ENCODE measurements at regions not wholly inside any gene's neighbourhood (a gene's known extent, or its start where the extent isn't known, plus 50 kb on each side); places are given as distances from the start of the nearest gene placed in this dataset.
A peak's percentile ranks its signal among the peaks of the same experiment; 100 is the strongest.

DNA sequence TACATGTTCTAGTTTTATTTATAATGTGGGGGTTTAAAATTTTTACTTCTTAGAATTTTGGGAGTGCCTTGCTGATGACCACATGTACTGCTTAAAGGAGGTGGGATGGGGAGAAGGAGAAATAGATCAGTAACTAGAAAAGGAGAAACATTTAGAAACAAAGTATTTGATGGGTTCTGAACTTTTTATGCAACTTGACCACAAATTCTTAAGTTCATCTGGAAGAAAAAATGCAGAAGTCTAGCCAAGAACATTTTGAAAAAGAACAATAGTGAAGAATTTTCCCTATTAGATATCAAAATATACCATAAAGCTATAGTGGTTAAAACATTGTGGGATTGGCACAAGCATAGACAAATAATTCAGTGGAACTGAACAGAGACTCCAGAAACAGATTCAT is 73.3 kb upstream of the AMPD3 start:
- Histone ChIP-seq H3K4me1 (ENCODE audit: insufficient read depth, low read length) (peaks cover 11% of the 10 kb centered on the region), H3K4me2 (ENCODE audit: low read length) (no peak overlapping the region), H2AFZ (ENCODE audit: low read depth, low read length) (no peak overlapping the region), H3K4me3 (ENCODE audit: insufficient read depth, low read depth, low read length) (no peak overlapping the region), H3K9me3 (ENCODE audit: insufficient read depth, low read depth, low read length) (no peaks in the 10 kb centered on the region), H3K27ac (ENCODE audit: low read depth, low read length) (no peak overlapping the region), H4K20me1 (ENCODE audit: insufficient read depth, low read length) (no peaks in the 10 kb centered on the region), H3K27me3 (ENCODE audit: insufficient read depth, low read length) (peaks cover 2% of the 10 kb centered on the region), H3K9ac (ENCODE audit: low read length) (no peak overlapping the region), H3K36me3 (ENCODE audit: insufficient read depth, low read length) (no peaks in the 10 kb centered on the region), H3K79me2 (ENCODE audit: insufficient read depth, low read length) (no peaks in the 10 kb centered on the region)
- Mint-ChIP-seq H3K4me1 (ENCODE audit: low read depth, unreplicated experiment) (peaks cover 4% of the 10 kb centered on the region), H3K27me3 (ENCODE audit: low read depth, unreplicated experiment) (peaks cover 9% of the 10 kb centered on the region), H3K9me3 (ENCODE audit: unreplicated experiment) (no peaks in the 10 kb centered on the region), H3K27ac (ENCODE audit: unreplicated experiment) (no peak overlapping the region), H3K4me3 (ENCODE audit: unreplicated experiment) (no peak overlapping the region), H3K36me3 (ENCODE audit: low read depth, unreplicated experiment) (peaks cover 3% of the 10 kb centered on the region)
- FAIRE-seq (peak; percentile 82), DNase-seq (ENCODE audit: low read depth) (peak; percentile 74)
- no peak for TF ChIP-seq EZH2 (IDR thresholded peaks at IDR 0.05; ENCODE audit: insufficient read depth, low read length)
- TF ChIP-seq, protein P1, sequence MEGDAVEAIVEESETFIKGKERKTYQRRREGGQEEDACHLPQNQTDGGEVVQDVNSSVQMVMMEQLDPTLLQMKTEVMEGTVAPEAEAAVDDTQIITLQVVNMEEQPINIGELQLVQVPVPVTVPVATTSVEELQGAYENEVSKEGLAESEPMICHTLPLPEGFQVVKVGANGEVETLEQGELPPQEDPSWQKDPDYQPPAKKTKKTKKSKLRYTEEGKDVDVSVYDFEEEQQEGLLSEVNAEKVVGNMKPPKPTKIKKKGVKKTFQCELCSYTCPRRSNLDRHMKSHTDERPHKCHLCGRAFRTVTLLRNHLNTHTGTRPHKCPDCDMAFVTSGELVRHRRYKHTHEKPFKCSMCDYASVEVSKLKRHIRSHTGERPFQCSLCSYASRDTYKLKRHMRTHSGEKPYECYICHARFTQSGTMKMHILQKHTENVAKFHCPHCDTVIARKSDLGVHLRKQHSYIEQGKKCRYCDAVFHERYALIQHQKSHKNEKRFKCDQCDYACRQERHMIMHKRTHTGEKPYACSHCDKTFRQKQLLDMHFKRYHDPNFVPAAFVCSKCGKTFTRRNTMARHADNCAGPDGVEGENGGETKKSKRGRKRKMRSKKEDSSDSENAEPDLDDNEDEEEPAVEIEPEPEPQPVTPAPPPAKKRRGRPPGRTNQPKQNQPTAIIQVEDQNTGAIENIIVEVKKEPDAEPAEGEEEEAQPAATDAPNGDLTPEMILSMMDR (IDR thresholded peaks at IDR 0.05; ENCODE audit: insufficient read depth, low read depth, low read length) = no peak

DNA sequence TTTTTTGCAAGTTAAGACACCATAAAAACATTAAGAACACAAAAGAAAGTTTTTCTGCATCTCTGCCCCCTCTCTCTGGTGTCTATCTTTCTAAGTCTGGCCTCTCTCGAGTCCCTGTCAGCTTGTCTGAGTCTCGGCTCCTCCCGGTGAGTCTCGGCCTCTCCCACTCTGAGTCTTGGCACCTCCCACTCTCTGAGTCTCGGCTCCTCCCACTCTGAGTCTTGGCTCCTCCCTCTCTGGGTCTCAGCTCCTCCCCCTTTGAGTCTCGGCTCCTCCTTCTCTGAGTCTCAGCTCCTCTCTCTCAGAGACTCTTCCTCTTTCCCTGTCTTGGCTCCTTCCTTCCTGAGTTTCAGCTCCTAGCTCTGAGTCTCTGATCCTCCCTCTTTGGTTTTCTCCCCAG is 72.5 kb upstream of the AMPD3 start:
- H4K20me1 ChIP-seq (ENCODE audit: insufficient read depth, low read length) = no peaks in the 10 kb centered on the region
- no peak overlapping the region for H2AFZ ChIP-seq (ENCODE audit: low read depth, low read length)
- Mint-ChIP-seq H3K27me3 (ENCODE audit: low read depth, unreplicated experiment) (peaks cover 16% of the 10 kb centered on the region), H3K4me1 (ENCODE audit: low read depth, unreplicated experiment) (peaks cover 2% of the 10 kb centered on the region), H3K36me3 (ENCODE audit: low read depth, unreplicated experiment) (peaks cover 3% of the 10 kb centered on the region), H3K9me3 (ENCODE audit: unreplicated experiment) (no peaks in the 10 kb centered on the region), H3K4me3 (ENCODE audit: unreplicated experiment) (no peak overlapping the region), H3K27ac (ENCODE audit: unreplicated experiment) (no peak overlapping the region)
- H3K4me3 ChIP-seq (ENCODE audit: insufficient read depth, low read depth, low read length) = no peak overlapping the region
- H3K4me1 ChIP-seq (ENCODE audit: insufficient read depth, low read length) = peaks cover 17% of the 10 kb centered on the region
- no peak overlapping the region for H3K4me2 ChIP-seq (ENCODE audit: low read length)
- H3K27ac ChIP-seq (ENCODE audit: low read depth, low read length) = no peak overlapping the region
- TF ChIP-seq EZH2 (IDR thresholded peaks at IDR 0.05; ENCODE audit: insufficient read depth, low read length) = no peak
- TF ChIP-seq, protein P1 (IDR thresholded peaks at IDR 0.05; ENCODE audit: insufficient read depth, low read depth, low read length) = no peak
- no peaks in the 10 kb centered on the region for H3K79me2 ChIP-seq (ENCODE audit: insufficient read depth, low read length)
- no peak for DNase-seq (ENCODE audit: low read depth)
- no peak for FAIRE-seq
- no peak overlapping the region for H3K9ac ChIP-seq (ENCODE audit: low read length)
- H3K36me3 ChIP-seq (ENCODE audit: insufficient read depth, low read length) = no peaks in the 10 kb centered on the region
- H3K27me3 ChIP-seq (ENCODE audit: insufficient read depth, low read length) = peaks cover 2% of the 10 kb centered on the region
- no peaks in the 10 kb centered on the region for H3K9me3 ChIP-seq (ENCODE audit: insufficient read depth, low read depth, low read length)

DNA sequence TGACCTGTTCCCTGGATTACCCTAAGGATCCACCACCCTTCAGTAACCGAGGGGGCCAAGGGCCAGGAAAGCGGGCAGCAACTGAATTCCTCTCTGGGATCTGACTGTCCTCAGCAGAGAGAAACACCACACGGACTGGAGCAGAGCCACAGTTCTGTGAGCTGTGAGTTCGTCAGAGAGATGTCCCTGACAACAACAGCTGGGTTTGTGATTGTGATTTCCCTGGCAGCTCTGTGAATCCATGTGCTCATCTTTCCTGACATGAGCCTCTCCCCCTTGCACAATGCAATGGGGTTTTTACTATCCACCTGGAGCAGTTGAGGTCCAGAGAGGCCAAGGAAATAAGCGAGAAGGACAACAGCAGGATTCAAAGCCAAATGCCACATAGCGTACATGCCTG is 69.4 kb upstream of the AMPD3 start:
- DNase-seq (ENCODE audit: low read depth) = no peak
- Histone ChIP-seq H3K36me3 (ENCODE audit: insufficient read depth, low read length) (no peaks in the 10 kb centered on the region), H3K4me3 (ENCODE audit: insufficient read depth, low read depth, low read length) (no peak overlapping the region), H3K27me3 (ENCODE audit: insufficient read depth, low read length) (peaks cover 5% of the 10 kb centered on the region), H3K9me3 (ENCODE audit: insufficient read depth, low read depth, low read length) (no peaks in the 10 kb centered on the region), H3K9ac (ENCODE audit: low read length) (no peak overlapping the region), H3K27ac (ENCODE audit: low read depth, low read length) (no peak overlapping the region), H2AFZ (ENCODE audit: low read depth, low read length) (no peak overlapping the region), H3K4me1 (ENCODE audit: insufficient read depth, low read length) (peaks cover 15% of the 10 kb centered on the region), H3K4me2 (ENCODE audit: low read length) (no peak overlapping the region), H4K20me1 (ENCODE audit: insufficient read depth, low read length) (no peaks in the 10 kb centered on the region), H3K79me2 (ENCODE audit: insufficient read depth, low read length) (no peaks in the 10 kb centered on the region)
- H3K4me3 Mint-ChIP-seq (ENCODE audit: unreplicated experiment) = no peak overlapping the region
- H3K27ac Mint-ChIP-seq (ENCODE audit: unreplicated experiment) = no peak overlapping the region
- no peak for TF ChIP-seq EZH2 (IDR thresholded peaks at IDR 0.05; ENCODE audit: insufficient read depth, low read length)
- TF ChIP-seq, protein P1 (IDR thresholded peaks at IDR 0.05; ENCODE audit: insufficient read depth, low read depth, low read length) = no peak
- peaks cover 34% of the 10 kb centered on the region for H3K27me3 Mint-ChIP-seq (ENCODE audit: low read depth, unreplicated experiment)
- peaks cover 2% of the 10 kb centered on the region for H3K4me1 Mint-ChIP-seq (ENCODE audit: low read depth, unreplicated experiment)
- H3K9me3 Mint-ChIP-seq (ENCODE audit: unreplicated experiment) = peaks cover 10% of the 10 kb centered on the region
- no peak for FAIRE-seq
- peaks cover 3% of the 10 kb centered on the region for H3K36me3 Mint-ChIP-seq (ENCODE audit: low read depth, unreplicated experiment)
